Spleen (tissue), 11 donors: ENCODE measurements at regions not wholly inside any gene's neighbourhood (a gene's known extent, or its start where the extent isn't known, plus 50 kb on each side); places are given as distances from the start of the nearest gene placed in this dataset.

ENCODE experiments used
- DNase-seq: peaks from one replicate; pipeline ENCODE4 v3.0.0-alpha.2; 2020
- H3K27ac ChIP-seq, 8 donors: fragments of 200-600 bp; sonication (generic) in 7 of 8; 1 replicate in 4 of 8; 2 replicates in 4 of 8; pipeline versions ENCODE4 v1.5.0 to v1.8.0; 2016 to 2021; ENCODE audit warnings: inconsistent platforms in 4 of 8, mild to moderate bottlenecking in 4 of 8, moderate library complexity in 1 of 8
- H3K27me3 ChIP-seq, 7 donors: fragments of 200-600 bp; sonication (generic) in 6 of 7; replicated peaks in 1 of 7; 1 replicate in 4 of 7; 2 replicates in 3 of 7; pipeline versions ENCODE4 v1.5.0 to v1.8.0; 2016 to 2021; ENCODE audit warnings: inconsistent platforms in 3 of 7, mild to moderate bottlenecking in 1 of 7
- H3K36me3 ChIP-seq, 6 donors: fragments of 200-600 bp; sonication (generic) in 5 of 6; 1 replicate in 4 of 6; 2 replicates in 2 of 6; pipeline versions ENCODE4 v1.5.0 to v1.8.0; 2016 to 2021; ENCODE audit warnings: inconsistent platforms in 2 of 6
- H3K4me1 ChIP-seq, 6 donors: fragments of 200-600 bp; sonication (generic) in 5 of 6; 1 replicate in 3 of 6; 2 replicates in 3 of 6; pipeline versions ENCODE4 v1.5.0 to v1.8.0; 2016 to 2021; ENCODE audit warnings: inconsistent platforms in 3 of 6
- H3K4me3 ChIP-seq, 8 donors: fragments of 200-600 bp; sonication (generic) in 7 of 8; 1 replicate in 4 of 8; 2 replicates in 4 of 8; pipeline versions ENCODE4 v1.5.0 to v1.8.0; 2016 to 2021; ENCODE audit warnings: inconsistent platforms in 4 of 8, mild to moderate bottlenecking in 4 of 8, moderate library complexity in 2 of 8
- H3K9me3 ChIP-seq, 8 donors: fragments of 200-600 bp; sonication (generic) in 7 of 8; 1 replicate in 4 of 8; 2 replicates in 4 of 8; pipeline versions ENCODE4 v1.5.0 to v1.8.0; 2016 to 2021; ENCODE audit warnings: inconsistent platforms in 4 of 8
- CTCF ChIP-seq, 11 experiments: fragments of 200-600 bp in 7 of 11; fragments of 450-650 bp in 4 of 11; sonication (generic) in 4 of 11; IDR thresholded peaks in 8 of 11; conservative IDR thresholded peaks in 3 of 11; 1 replicate in 7 of 11; 2 replicates in 4 of 11; pipeline versions ENCODE4 v1.4.0 to v1.8.0; 2016 to 2021; ENCODE audit warnings: antibody characterized with exemption in 11 of 11, inconsistent platforms in 4 of 11, mild to moderate bottlenecking in 1 of 11
- POLR2A ChIP-seq, 3 donors: fragments of 450-650 bp; IDR thresholded peaks; one replicate each; pipeline ENCODE4 v1.5.1; 2017; ENCODE audit warnings: antibody characterized with exemption in 3 of 3, mild to moderate bottlenecking in 1 of 3
- POLR2AphosphoS5 ChIP-seq, 3 donors: sonication (generic); formaldehyde crosslinking; IDR thresholded peaks; one replicate each; pipeline ENCODE4 v1.5.1; 2017; ENCODE audit warnings: antibody characterized with exemption in 3 of 3
- WGBS, 5 donors: extraction: QIAGEN DNeasy Blood & Tissue Kit in 3 of 5; methylation state at CpG; one replicate each; pipeline versions ENCODE4 v1.1.5 to v1.1.7; 2013 to 2018; 5-methylcytosine and 5-hydroxymethylcytosine counted together
- intact Hi-C: fragments of 100-400 bp; cut with DNase I; formaldehyde crosslinking; loops from one replicate; pipeline ENCODE4 v1.15.0; 2023; ENCODE audit warnings: low total_unique reads
- donor health status: healthy with polysubstance abuse.
- donor health status: DM: no; HTN: no; CAD: no; lungs with moderate emphysema.
- donor health status: DM: no; HTN: no; CAD: no.
- donor health status: Bipolar disorder and iron deficiency.
- donor health status: healthy.
- donor health status: DM: no; HTN: no; CAD: no.
- donor health status: DM: yes; HTN: yes; CAD: no.

GRCh38 chr20:47857187-47857568 lies 71.9 kb upstream of the SULF2 start:
- Histone ChIP-seq H3K9me3 (peaks cover 0 to 6% (median 0%) of the 10 kb centered on the region in 8 donors), H3K27me3 (peaks cover 0 to 6% (median 0%) of the 10 kb centered on the region in 7 donors), H3K4me1 (no peaks in the 10 kb centered on the region), H3K36me3 (no peaks in the 10 kb centered on the region), H3K27ac (no peak overlapping the region), H3K4me3 (no peak overlapping the region)
- TF ChIP-seq POLR2A (IDR thresholded peaks at IDR 0.05) (no peak), POLR2AphosphoS5 (IDR thresholded peaks at IDR 0.05) (no peak), CTCF (IDR thresholded peaks at IDR 0.05 in 8 of 11, conservative IDR thresholded peaks at IDR 0.05 in 3 of 11) (no peak)
- DNase-seq = no peak
- 34 to 78% (median 72%) methylated on average over 4 to 8 of the region's 8 CpGs for WGBS, 5 donors
- intact Hi-C loops = no loop called here

GRCh38 chr20:47855799-47856198 lies 70.5 kb upstream of the SULF2 start:
- TF ChIP-seq POLR2AphosphoS5 (IDR thresholded peaks at IDR 0.05) = no peak
- no peak for TF ChIP-seq POLR2A (IDR thresholded peaks at IDR 0.05)
- TF ChIP-seq CTCF (IDR thresholded peaks at IDR 0.05 in 8 of 11, conservative IDR thresholded peaks at IDR 0.05 in 3 of 11) = no peak

GRCh38 chr20:47854687-47855212 lies 69.5 kb upstream of the SULF2 start:
- intact Hi-C loops = no loop called here
- no peaks in the 10 kb centered on the region for H3K4me1 ChIP-seq
- H3K36me3 ChIP-seq = no peaks in the 10 kb centered on the region
- WGBS, 5 donors = 75 to 82% (median 79%) methylated on average over 10 of the region's 10 CpGs
- H3K27ac ChIP-seq = no peak overlapping the region
- no peak for DNase-seq
- H3K4me3 ChIP-seq = no peak overlapping the region
- H3K9me3 ChIP-seq = peaks cover 0 to 6% (median 0%) of the 10 kb centered on the region in 8 donors
- no peak for TF ChIP-seq POLR2AphosphoS5 (IDR thresholded peaks at IDR 0.05)
- TF ChIP-seq CTCF (IDR thresholded peaks at IDR 0.05 in 8 of 11, conservative IDR thresholded peaks at IDR 0.05 in 3 of 11) = peak in 3 of 11 experiments; percentile 5 to 19 (median 10)
- peaks cover 0 to 25% (median 0%) of the 10 kb centered on the region in 7 donors for H3K27me3 ChIP-seq

More at GRCh38 chr20:47855799-47856198, 70.5 kb upstream of the SULF2 start:
- intact Hi-C loops = no loop called here
- Histone ChIP-seq H3K27me3 (peaks cover 0 to 15% (median 0%) of the 10 kb centered on the region in 7 donors), H3K9me3 (peaks cover 0 to 6% (median 0%) of the 10 kb centered on the region in 8 donors), H3K36me3 (no peaks in the 10 kb centered on the region), H3K27ac (no peak overlapping the region), H3K4me3 (no peak overlapping the region), H3K4me1 (no peaks in the 10 kb centered on the region)
- 86 to 98% (median 96%) methylated on average over 4 of the region's 4 CpGs for WGBS, 5 donors
- no peak for DNase-seq

GRCh38 chr20:47851774-47852173 lies 66.5 kb upstream of the SULF2 start:
- Histone ChIP-seq H3K9me3 (peaks cover 0 to 6% (median 0%) of the 10 kb centered on the region in 8 donors), H3K27ac (no peak overlapping the region), H3K4me3 (no peak overlapping the region), H3K4me1 (peaks cover 0 to 4% (median 0%) of the 10 kb centered on the region in 6 donors), H3K36me3 (no peaks in the 10 kb centered on the region), H3K27me3 (peaks cover 0 to 32% (median 0%) of the 10 kb centered on the region in 7 donors)
- TF ChIP-seq POLR2AphosphoS5 (IDR thresholded peaks at IDR 0.05) = no peak
- no peak for TF ChIP-seq POLR2A (IDR thresholded peaks at IDR 0.05)
- TF ChIP-seq CTCF (IDR thresholded peaks at IDR 0.05 in 8 of 11, conservative IDR thresholded peaks at IDR 0.05 in 3 of 11) = no peak
- 81 to 91% (median 88%) methylated on average over 7 of the region's 7 CpGs for WGBS, 5 donors
- DNase-seq = no peak
- intact Hi-C loops = no loop called here
